HT1080 (cell line): ENCODE measurements at regions not wholly inside any gene's neighbourhood (a gene's known extent, or its start where the extent isn't known, plus 50 kb on each side); places are given as distances from the start of the nearest gene placed in this dataset. TPM values are rescaled to one million over a fixed set of nuclear protein-coding genes. Genes with fewer than 3 reads are reported as not detected.

Experiments used
- DNase-seq: peaks from one replicate; pipeline ENCODE4 v3.0.0-alpha.2; 2015; ENCODE audit warnings: low read depth
- small RNA-seq: library from RNA; depleted of rRNA; stranded (forward); fragments of <200 nt; gene quantifications from one replicate; pipeline ENCODE3, GENCODE V24; 2014

GRCh38 chr11:45361551-45361950 is 75.4 kb upstream of the SYT13 start:
- DNase-seq, result no peak

DNA sequence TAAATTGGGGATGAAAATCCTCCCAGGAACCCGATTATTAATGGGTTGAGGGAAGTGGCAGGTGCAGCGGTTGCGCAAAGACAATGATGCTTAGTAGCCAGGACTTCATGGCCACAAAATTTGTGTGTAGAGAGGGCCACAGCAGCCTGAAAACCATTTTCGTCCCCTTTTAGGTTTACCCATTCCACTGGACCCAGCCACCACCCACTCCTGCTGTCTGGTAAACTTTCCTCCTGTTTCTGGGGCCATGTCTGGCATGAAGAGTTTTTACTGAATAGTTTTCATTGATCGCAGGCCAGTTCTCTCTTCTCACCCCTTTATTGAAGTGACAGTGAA is 69.5 kb upstream of the SYT13 start:
- DNase-seq, result no peak

DNA sequence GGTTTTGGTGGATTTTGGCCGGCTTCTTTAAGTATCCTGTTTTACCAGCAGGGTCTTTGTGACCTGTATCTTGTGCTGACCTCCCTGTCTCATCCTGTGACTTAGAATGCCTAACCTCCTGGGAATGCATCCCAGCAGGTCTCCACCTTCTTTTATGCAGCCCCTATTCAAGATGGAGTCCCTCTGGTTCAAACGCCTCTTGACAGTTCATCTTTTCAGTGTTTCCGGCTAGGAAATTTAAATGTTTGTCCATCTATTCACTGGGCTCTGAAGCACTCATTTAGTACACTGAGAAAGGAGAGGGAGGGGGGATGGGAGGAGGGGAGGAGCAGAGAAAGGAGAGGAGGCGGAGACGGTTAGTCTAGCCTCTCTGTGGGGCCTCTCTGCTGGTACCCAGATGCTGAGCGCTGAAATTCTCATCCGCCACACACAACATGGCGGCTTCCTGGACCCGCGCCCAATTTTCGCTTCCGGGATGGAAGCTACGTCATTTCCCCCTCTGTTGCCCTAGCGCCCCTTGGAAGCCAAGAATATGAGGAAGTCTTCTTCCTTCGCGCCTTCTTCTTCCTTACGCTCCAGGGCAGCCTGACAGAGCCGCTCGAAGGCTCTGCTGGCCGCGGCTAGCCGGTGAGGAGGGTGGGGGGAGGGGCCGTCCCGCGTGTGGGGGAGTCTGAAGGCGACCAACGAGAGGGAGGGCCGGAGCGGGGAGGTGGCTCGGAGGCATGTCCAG is 69.0 kb upstream of the SYT13 start:
- DNase-seq, result no peak

DNA sequence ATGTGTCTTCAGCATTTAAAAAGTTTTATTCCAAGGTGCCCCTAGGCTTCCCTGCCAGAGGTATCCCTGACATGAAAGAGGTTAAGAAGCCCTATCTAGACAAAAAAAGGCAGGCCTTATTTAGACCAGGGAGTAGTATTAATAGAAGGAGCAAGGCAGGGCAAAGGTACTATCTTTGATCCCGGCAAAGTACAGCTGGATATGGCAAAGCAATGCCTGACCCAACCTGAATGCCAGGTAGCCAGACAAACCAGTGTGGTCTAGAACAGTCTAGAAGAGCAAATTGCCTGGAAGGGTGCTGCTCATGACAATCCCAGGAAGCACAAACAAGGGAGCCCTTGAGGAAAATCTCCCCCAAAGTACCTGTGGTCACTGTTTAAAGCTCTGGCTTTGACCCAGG is 62.6 kb upstream of the SYT13 start:
- DNase-seq, result no peak

DNA sequence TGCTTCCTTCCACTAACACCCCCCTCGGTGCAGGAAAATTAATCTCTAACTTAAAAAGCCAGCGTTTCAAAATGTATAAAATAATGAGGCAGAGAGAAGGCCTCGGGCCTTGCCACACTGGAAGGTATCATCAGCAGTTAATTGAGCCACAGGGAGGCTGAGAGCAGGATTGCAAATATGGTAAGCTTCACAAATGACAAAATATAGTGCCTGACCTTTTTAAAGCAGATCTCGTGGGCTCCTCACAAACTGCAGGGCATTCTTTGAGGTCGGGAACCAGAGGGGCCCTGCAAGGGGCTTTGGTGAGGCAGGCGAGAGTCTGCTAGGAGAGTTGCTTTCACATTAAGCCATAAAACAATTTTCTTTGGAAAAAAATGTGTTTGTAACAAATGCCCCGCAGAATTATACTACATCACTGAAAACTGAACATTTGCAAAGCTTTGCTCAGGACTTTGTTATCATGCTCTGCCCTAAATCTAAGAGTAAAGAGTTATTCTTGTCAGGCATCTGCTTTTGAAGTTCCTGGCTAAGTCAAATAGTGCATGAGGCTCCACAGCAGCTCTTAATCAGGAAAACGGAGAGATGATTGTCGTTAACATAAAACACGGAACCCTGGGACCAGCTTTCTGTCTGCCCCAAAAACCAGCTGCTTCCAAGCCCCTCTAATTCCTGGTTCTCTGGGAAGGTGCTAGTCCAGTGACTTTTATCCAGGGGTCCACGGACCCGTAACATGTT is 61.4 kb upstream of the SYT13 start:
- DNase-seq, result no peak

DNA sequence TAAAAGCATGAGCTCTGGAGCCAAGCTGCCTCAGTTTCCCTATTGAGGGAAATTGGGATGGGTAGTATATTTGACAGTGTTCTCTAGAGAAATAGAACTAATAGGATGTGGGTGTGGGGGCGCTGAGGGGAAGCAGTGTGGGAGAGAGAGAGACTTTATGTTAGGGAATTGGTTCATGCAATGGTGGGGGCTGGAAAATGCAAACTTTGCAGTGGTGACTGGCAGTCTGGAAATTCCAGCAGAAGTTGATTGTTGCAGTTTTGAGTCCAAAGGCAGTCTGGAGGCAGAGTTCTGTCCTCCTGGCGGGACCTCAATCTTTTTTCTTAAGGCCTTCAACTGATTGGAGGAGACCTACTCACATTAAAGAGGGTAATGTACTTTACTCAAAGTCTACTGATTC is 59.4 kb upstream of the SYT13 start:
- DNase-seq, result no peak

- no peak for DNase-seq
These were observed 57.9 kb upstream of the SYT13 start for GRCh38 chr11:45344028-45344427.

DNA sequence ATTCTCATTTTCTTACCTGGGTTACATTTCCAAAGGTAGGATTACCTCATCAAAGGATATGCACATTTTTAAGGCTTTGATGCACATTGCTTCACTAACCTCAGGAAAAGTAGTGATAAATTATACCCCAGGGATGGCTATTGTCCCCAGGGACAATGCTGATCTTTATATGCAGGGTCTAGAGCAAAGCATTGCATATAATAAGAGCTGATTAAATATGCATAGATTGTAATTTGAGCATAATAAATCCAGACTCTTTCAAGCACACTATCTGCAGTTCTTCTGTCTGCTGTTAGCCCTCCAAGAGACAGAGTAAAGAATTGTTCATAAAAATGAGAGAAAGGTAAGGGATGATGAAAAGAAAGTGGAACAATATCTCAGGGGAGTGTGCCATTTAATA is 57.3 kb upstream of the SYT13 start:
- DNase-seq, result no peak

- DNase-seq, result no peak
These were observed 55.2 kb upstream of the SYT13 start for GRCh38 chr11:45341372-45341771.

- DNase-seq, result peak; percentile 87
These were observed 53.8 kb upstream of the SYT13 start for GRCh38 chr11:45339729-45340519.

- no peak for DNase-seq
These were observed 51.6 kb upstream of the SYT13 start for GRCh38 chr11:45337583-45338360.

DNA sequence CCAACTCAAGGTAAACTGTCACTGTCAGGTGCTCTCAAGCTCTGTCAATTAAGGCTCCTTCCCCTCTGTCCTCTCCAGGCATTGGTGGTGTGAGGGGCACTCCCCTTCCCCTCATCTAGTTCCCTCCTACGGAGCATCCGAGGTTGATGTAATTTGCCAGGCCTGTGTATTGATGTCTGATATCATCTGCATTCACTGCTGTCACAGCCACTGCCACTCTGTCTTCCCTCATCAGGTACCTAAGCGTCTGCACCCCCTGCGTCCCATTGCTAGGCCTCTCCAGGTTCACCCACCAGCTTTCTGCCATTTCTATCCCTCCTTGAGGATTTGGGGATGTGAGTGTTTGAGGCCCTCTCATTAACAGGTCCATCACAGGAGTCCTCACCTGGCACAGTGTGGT is 50.0 kb upstream of the SYT13 start:
- DNase-seq, result no peak

Small RNAs in the stretch of these regions (small RNA-seq; reads per million reads assigned to genes)
- gene AC103855.4, result not detected
